Activated CD4-positive, CD25-positive, alpha-beta regulatory T cell treated with anti-CD3 and anti-CD28 coated beads, Interleukin-2, amount 50 U/mL, for 24 hours (primary cell): ENCODE measurements at regions not wholly inside any gene's neighbourhood (a gene's known extent, or its start where the extent isn't known, plus 50 kb on each side); places are given as distances from the start of the nearest gene placed in this dataset.

Experiments
- ATAC-seq, 2 donors: fragments of 150-1000 bp; cut with Tn5 transposase; one replicate each; pipeline ENCODE4 v1.10.0; 2021; ENCODE audit warnings: mild to moderate bottlenecking in 1 of 2, moderate library complexity in 1 of 2

DNA sequence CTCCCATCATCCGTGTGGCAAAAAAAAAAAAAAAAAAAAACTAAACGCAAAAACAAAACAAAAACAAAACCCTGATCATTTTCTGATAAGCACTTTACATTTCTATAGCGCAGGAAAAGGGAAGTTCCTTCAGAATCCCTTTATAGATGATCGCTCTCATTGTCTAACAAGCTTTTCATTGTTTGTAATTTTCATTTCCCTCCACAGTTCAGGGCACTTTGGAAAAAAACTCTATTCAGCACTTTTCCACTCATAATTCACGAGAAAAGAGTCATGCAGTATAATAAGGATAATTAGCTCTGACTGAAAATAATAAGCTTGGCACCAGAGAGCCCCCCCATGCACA is 89.4 kb upstream of the ATXN1 start:
- no peak for ATAC-seq

GRCh38 chr6:16849988-16850680 is 88.9 kb upstream of the ATXN1 start:
- no peak for ATAC-seq

DNA sequence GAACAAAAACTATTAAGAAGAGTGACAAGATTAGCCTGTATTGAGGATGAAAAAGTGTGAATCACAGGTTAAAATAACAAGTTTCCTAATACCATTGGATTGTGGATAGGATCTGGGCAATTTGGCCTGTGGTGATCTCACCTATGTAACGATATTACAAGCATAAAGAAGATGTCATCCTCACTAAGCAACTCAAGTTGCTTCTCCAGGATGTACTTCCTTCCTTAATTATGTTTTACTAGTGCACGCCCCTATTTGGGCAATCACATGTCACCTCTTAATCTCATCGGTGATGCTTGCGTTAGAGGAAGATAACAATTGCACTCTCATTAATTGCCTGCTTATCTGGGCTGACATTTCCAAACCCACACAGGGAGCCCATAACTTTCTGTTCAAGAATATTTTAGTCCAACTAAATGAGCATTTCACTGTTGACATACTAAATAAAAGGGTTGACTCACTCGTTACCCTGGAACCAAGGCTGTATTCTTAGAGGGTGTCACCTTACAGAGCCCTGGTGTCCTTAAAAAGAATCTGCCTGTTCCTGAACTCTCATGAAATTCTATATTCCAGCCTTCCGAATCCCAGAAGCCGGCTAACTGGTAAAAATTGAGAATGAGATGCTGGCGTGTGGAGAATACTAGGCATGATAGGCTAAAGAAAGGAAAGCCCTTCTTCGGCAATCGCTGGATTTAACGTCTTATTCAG is 88.2 kb upstream of the ATXN1 start:
- ATAC-seq, result peak; percentile 27 to 46

DNA sequence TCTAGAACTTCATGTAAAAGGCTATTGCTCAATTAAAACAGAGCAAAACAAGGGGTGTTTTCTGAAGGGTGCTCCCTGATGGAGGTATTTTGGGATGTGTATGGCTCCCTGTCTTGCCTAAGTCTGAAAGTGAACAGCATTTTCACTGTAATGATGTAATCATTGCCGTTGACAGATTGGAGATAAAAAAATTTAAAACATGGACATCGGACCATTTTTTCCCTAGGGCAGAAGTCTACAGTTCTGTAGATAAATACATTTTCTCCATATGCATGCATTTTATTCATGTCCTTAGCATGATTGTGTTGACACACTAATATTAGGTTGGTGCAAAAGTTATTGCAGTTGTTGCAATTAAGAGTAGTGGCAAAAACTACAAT is 85.1 kb upstream of the ATXN1 start:
- ATAC-seq, result no peak

GRCh38 chr6:16844183-16844582 is 82.9 kb upstream of the ATXN1 start:
- ATAC-seq, result no peak

DNA sequence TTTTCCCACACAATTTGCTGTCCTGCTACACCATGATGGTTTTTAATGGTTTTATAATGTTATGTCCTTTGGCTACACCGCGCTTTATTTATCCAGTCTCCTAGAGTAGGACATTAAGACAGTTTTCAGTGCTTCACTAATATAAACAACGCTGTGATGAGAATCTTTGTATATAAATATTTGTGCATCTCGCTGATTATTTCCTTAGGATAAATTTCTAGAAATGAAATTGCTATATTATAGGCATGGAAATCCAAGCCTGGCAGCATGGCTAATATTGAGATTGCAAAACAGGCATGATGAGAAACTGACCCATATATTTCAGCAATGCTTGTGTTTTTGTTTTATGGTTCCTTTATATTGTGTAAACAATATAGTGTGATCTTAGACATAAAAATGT is 81.4 kb upstream of the ATXN1 start:
- no peak for ATAC-seq

DNA sequence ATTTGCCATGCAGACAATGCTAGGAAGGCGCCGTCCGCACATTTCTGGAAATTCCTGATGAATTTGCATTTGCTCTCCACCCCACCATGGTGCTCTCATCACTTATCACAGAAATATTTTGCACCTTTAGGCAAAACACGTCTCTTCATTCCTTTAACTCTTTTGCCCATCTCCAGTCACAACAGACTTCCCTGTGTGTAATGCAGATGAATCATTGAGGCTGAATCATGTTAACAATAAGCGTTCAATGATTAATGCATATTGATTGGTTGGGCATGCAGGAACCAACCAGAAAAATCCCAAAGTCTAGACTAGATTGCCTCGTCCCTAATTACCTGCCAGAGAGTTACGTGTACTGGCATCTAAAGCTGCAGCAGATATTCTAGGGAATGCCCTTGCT is 80.0 kb upstream of the ATXN1 start:
- no peak for ATAC-seq

DNA sequence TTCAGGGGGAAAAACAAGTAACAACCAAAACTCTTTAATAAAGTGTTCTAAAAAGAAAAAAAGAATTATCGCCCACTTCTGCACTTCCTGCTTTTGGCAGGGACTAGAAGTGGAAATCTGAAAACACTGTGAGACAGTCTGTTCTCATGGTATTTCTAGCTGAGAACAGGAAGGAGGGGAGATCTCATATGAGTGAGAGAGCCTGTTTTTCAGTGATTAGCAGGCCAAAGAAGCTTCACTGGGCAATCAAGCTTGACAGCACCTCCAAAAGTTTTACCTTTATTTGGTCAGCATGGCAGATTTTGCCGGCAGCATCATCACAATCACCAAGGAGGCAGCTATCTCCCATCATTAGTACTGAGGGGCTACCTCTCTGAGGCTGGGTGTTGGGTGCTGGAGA is 79.5 kb upstream of the ATXN1 start:
- no peak for ATAC-seq

- ATAC-seq, result peak; percentile 52 to 60
These were observed 79.0 kb upstream of the ATXN1 start for GRCh38 chr6:16840291-16840690.

DNA sequence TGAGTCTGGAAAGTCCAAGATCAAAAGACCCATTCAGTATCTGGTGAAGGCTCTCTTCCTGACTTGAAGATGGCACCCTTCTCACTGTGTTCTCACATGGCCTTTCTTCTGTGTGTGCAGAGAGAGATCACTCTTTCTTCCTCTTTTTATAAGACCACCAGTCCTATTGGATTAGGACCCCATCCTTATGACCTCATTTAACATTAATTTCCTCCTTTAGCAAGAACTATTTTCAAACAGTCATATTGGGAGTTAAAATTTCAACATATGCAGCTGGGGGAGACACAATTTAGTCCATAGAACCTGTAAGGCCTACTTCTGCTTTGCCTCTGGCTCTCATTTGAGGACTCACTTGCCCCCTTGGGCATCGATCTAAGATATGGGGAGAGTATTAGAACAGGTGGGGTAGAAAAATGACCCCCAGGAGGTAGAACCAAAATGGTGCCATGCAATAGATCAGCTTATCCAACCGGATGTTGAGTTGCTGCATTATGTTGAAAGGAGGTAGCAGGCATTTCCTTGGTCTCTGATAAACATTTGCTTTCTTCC is 78.4 kb upstream of the ATXN1 start:
- no peak for ATAC-seq

- peak; percentile 66 to 69 for ATAC-seq
These were observed 76.1 kb upstream of the ATXN1 start for GRCh38 chr6:16837217-16837972.

DNA sequence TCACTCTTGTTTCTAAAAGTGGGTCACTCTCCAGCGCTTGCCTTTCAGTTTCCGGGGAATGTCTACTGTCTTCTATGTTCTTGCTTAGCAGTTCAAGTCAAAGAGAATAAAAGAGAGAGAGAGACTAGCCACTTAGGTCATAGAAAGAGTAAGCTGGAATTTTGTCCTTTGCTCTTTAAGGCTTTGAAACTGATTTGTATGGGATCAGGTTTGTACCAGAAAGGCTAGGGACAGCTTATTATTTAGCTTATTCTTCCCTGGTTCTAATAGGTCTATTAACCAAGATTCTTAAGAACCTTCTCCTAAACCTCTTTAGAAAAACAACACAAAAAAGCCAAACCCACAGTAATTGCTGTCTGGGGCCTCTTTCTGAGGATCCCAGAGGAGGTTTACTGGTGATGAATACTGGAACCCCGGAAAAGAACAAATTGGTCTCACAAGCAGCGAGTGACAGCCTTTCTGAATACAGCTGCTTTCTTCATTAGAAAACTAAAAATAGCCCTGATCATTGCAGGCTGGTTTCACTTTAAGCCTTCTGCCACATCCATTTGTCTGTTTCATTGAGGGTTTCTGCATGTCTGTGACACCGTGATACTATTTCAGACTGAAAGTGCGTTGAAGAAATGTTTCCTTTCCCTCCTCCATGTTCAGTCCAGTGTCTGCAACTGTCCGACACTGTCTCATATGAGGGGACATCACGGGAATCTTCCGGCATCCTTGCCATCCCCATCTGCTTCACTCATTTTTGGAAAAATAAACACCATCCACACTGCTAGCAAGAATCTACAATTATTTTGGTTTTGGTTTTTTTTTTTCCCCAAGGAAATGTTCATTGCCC is 75.1 kb upstream of the ATXN1 start:
- ATAC-seq, result peak; percentile 68

GRCh38 chr6:16834242-16834641 is 73.0 kb upstream of the ATXN1 start:
- ATAC-seq, result no peak

DNA sequence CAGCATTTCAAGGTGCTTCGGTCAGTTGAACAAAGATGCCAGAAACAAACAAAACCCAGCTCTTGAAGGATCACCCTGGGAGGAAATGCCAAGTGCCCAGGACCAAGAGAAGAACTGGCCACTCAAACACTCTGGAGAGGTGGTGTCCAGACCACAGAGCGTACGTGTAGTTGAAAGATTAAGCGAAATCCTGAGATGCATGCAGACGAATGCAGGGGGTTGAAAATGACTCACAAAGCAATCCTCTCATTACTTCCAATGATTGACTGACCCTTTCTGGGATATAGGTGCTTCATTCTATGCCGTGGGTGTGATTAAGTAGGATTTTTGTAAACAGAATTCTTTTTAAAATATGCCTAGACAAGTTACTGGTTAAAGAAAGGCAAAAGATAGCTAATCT is 71.5 kb upstream of the ATXN1 start:
- ATAC-seq, result no peak

DNA sequence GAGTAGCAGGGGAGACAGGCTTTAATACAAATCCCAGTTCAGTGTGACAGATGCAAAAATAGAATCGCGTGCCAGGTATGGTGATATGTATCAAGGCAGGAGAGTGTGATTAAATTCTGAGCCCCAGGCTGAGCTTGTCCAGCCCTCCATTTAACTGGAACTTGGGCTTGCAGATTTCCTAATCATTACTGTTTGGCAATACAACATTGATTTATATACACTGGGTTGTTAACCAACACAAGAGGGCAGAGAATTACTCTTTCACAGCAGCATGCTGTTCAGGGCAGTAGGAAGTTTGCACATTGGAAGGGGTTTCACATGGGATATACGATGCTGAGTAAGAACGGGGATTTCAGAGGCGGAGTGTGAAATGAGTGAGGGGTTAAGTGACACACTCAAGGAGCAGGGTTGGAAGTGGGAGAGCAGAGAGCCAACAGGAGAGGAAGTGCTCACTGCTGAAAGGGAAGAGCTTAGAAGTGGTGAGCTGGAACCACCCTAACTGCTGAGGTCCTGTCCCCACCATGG is 70.8 kb upstream of the ATXN1 start:
- ATAC-seq, result no peak

GRCh38 chr6:16831136-16831535 is 69.9 kb upstream of the ATXN1 start:
- no peak for ATAC-seq

GRCh38 chr6:16828058-16828457 is 66.8 kb upstream of the ATXN1 start:
- ATAC-seq, result no peak

DNA sequence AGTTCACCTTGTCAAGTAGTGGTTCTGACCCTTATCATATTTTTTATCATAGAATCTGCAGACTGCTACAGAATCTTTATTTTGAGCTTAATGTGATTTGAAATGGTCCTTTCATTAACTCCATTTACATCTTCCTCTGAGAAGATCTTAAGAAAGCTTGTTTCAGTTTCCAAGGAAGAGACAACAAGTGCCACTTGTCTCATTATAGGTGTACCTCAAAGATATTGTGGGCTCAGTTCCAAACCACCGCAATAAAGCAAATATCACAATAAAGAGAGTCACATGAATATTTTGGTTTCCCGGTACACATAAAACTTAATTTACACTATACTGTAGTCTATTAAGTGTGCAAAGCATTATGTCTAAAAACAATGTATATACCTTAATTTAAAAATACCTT is 66.4 kb upstream of the ATXN1 start:
- ATAC-seq, result no peak

DNA sequence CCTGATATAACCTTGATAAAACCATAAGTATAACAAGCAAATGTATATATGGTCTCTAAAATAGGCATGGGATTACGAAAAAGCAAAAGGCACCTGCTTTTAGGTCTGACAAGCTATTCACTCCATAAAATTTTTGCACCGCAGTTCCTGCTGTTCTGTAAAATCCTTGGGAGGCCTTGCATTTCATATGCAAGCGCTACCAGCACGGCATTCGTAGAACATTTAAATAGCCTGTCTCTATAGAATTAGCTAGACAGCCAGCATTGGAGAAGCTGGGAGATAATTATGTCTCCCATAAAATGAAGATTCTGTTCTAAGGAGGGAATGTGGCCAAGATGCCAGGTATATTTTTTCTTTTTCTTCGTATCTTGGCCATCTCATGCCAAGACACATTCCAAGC is 64.5 kb upstream of the ATXN1 start:
- ATAC-seq, result no peak

DNA sequence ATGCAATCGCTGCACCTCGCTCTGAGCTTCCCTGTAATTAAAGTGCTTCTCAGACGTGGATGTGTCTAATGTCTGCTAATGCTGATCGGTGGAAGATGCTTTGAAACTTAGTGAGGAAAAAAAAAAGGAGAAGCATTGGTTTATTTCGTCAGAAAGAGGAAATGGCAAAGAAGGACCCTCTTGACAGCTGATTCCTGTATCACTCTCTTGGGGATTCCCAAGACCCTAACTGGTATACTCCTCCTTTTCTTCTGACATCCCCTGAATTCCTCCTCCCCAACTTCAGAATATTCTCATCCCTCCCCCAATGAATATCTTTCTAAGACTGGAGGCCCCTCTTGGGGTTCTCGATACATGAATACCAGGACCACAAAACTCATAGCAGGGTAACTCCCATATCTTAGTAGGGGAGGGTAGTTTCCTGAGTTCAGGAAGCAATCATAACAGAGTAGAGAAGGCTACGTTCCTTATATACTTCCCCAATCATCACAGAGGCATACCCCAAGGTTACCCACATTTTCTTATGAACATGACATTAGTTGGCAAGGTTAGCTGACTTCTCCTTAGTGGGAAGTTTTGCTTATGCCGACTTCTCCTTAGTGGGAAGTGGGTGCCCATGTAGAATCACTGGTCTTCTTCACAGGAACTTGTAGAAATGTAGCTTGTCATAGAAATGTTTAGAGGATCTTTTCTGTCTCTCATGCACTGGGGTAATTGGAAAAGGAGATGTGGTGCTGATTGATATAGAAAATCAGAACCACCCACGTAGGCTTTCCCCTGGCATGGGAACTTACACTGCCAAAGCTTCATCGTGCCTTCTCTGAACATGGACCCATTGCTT is 63.8 kb upstream of the ATXN1 start:
- no peak for ATAC-seq

GRCh38 chr6:16823718-16824352 is 62.6 kb upstream of the ATXN1 start:
- ATAC-seq, result no peak
